GM12874 (cell line): ENCODE measurements at regions not wholly inside any gene's neighbourhood (a gene's known extent, or its start where the extent isn't known, plus 50 kb on each side); places are given as distances from the start of the nearest gene placed in this dataset.

Experiments
- TF ChIP-seq, protein P1 (sequence below): IDR thresholded peaks from 2 replicates; pipeline ENCODE4 v1.5.1; 2011; ENCODE audit warnings: low read depth, mild to moderate bottlenecking, control low read depth, low read length, moderate library complexity; ENCODE audit not compliant: insufficient read depth

DNA sequence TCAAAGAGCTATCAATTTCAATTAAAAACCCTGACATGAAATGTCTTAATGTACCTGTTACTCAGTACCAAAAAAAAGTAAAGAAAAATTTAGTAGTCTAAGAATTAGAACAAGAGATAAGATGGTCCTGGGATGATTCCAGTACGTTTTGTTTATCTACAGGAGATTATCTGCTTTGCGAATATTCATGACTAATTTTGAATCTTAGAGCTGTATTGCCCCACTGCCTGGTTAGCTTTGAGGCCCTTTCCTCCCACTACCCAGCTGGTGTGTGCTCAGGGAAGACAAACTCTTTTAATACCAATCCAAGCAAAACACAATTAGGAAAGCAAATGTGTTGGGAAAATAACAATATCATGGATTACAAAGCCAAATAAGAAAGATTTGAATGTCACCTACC lies 263.5 kb downstream of the FOXG1 start:
- TF ChIP-seq, protein P1, sequence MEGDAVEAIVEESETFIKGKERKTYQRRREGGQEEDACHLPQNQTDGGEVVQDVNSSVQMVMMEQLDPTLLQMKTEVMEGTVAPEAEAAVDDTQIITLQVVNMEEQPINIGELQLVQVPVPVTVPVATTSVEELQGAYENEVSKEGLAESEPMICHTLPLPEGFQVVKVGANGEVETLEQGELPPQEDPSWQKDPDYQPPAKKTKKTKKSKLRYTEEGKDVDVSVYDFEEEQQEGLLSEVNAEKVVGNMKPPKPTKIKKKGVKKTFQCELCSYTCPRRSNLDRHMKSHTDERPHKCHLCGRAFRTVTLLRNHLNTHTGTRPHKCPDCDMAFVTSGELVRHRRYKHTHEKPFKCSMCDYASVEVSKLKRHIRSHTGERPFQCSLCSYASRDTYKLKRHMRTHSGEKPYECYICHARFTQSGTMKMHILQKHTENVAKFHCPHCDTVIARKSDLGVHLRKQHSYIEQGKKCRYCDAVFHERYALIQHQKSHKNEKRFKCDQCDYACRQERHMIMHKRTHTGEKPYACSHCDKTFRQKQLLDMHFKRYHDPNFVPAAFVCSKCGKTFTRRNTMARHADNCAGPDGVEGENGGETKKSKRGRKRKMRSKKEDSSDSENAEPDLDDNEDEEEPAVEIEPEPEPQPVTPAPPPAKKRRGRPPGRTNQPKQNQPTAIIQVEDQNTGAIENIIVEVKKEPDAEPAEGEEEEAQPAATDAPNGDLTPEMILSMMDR = no peak

DNA sequence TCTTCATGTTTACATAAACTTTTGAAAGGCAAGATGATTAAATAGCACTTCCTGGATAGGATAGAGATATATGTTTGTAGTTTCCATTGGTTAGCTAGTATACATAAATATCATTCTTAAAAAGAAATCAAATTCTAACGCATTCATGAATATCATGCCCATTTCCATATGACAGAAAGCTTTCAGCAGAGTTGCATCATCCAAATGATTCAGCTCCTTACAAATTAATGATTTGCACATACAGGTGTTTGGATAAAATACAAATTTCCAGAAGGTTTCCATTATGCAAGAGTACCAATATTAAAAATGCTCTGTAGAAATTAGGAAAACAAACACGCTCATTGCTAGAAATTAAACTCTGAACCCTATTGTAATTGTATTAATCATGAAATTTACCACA lies 264.4 kb downstream of the FOXG1 start:
- TF ChIP-seq, protein P1 = no peak

DNA sequence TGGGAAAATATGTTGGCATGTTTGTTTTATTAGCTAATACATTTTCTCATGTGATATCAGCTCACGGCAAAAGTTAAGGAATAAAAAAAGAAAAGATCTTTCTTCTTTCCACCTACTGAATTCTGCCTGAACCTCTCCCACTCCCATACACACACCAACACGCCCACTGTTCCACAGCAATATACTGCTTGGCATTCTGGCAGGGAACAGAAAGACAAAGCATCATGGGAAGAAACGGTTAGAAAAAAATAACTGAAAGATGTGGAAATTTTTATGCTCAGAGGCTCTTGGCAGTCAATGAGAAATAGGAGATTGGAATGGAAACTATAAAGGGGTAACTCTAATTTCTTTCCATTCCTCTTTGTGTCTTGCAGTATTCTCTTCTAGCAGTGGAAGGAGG lies 268.5 kb downstream of the FOXG1 start:
- TF ChIP-seq, protein P1 = no peak

DNA sequence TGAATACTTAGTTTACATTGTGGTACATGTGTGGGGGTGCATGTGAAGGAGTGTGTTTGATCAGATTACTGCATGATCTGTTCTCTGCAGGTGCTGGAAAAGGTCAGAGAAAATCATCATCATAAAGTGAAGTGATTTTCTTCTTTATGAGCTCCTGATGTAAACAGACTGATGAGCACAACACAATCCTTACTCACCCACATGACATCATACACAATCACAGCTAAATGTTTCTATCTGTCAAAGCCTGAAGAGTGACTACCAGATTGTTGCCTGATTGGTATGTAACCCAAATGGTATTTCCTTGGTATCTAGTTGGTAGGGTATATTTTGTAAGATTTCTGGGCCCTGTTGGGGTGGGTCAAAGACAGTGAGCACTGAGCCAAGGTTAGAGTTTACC lies 270.8 kb downstream of the FOXG1 start:
- TF ChIP-seq, protein P1 = no peak

DNA sequence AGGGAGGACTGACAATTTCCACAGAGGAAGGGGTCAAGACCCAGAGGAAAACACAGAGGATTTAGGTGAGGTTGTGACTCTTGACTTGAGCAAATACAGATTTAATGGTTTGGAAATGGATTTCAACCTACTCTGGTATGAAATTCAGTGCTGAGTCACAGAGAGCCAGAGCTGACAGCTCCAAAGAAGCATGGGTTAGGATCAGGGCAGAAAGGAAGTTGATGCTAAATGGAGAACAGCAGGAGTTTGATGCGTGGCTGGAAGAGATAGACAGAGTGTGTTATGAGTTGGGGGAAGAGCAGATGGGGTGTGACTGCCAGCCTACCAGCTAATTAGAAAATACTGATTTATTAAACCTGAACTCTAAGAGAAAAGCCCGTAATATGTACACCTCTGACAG lies 272.6 kb downstream of the FOXG1 start:
- TF ChIP-seq, protein P1 = no peak

DNA sequence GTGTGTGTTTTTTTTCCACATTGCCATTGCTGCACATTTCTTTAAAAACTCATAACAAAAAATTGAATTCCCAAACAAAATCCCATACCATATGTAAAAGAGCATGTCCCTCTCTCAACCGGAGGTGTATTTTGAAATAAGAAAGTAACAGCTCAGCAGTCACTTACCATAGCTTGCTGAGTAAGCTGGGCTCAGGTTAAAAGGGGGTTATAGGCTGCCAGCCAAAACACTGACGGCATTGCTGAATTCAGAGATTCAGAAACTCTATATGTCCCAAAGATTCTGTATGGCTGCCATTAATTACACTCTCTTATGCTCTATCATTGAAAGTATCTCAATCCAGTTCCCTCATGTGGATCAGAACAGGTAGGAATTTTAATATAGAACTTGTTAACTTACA lies 276.0 kb downstream of the FOXG1 start:
- TF ChIP-seq, protein P1 = no peak

DNA sequence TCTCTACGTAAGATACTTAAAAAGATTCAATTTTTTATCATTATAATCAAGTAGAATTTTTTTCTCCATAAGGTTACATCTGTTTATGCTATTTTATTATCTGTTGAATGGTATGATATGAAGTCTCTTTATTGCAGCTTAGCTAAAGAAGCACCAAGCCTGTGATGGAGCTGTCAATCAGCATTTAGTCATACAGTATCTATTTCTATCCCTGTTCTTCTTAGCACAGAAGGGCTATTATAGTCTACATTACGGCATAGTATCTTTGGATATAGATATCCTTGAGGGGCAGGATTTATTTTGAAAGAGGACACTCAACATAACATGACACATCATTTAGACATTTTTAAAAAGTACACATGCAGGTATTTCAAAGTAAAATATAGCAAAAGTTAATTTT lies 277.1 kb downstream of the FOXG1 start:
- TF ChIP-seq, protein P1 = no peak

DNA sequence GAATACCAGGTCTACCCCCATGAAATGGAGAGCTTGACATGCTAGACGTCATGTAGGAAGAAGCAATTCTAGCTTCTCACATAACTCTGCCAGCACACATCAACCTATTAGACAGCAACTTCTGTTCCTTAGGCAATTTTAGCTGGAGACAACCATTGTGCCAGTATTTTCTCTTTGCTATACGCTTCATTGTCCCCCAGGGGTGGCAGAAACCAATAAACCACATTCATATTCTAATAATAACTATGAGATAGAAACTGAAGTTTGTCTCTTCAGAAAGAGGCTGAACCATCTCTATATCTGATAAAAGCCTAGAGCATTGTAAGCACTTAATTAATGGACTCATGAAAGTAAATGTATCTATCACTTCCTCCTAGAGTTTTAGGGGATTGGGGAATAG lies 278.6 kb downstream of the FOXG1 start:
- TF ChIP-seq, protein P1 = no peak
